GM12878 (cell line): ENCODE measurements at regions not wholly inside any gene's neighbourhood (a gene's known extent, or its start where the extent isn't known, plus 50 kb on each side); places are given as distances from the start of the nearest gene placed in this dataset.

Source experiments
- ATAC-seq: fragments of 200-7000 bp; cut with Tn5 transposase; 3 replicates; pipeline ENCODE4 v1.9.1; 2020; ENCODE audit warnings: mild to moderate bottlenecking, moderate library complexity
- BruUV-seq: library from RNA; stranded (reverse); fragments of 400-500 nt; replicated peaks from 2 replicates; lab custom pipeline; 2021; lab: Mats Ljungman, UMichigan
- CTCF ChIA-PET: fragments of 300-600 bp; sonication (Branson Sonifier 250); formaldehyde crosslinking; extraction: SDS; loops from one replicate; lab custom pipeline; 2021; ENCODE audit warnings: inconsistent platforms; lab: Yijun Ruan, JAX
- POLR2A ChIA-PET: fragments of 350-600 bp; formaldehyde crosslinking; extraction: SDS; loops from one replicate; lab custom pipeline; 2021; ENCODE audit warnings: inconsistent platforms; lab: Charles Lee
- RAD21 ChIA-PET: fragments of 300-600 bp; sonication (Branson Sonifier 250); formaldehyde crosslinking; loops from one replicate; lab custom pipeline; 2023; ENCODE audit warnings: antibody characterized with exemption; ENCODE audit not compliant: unreplicated experiment; lab: Charles Lee
- SMC1A ChIA-PET: fragments of 300-600 bp; sonication (Branson Sonifier 250); formaldehyde crosslinking; loops from one replicate; lab custom pipeline; 2023; ENCODE audit not compliant: unreplicated experiment, uncharacterized antibody; lab: Charles Lee
- DNase-seq: peaks from one replicate; pipeline ENCODE4 v3.0.0-alpha.2; 2011; ENCODE audit warnings: low read depth, low spot score
- FAIRE-seq: peaks from 3 replicates; lab custom pipeline; 2011; peaks lifted over from hg19 to GRCh38; lab: Jason Lieb, UNC
- H2AFZ ChIP-seq: 2 replicates; pipeline ENCODE4 v1.6.0; 2011; ENCODE audit warnings: low read depth, low read length, control low read depth; ENCODE audit not compliant: control insufficient read depth
- H3K27ac ChIP-seq: 2 replicates; pipeline ENCODE4 v1.5.1; 2011; ENCODE audit warnings: control low read depth; ENCODE audit not compliant: control insufficient read depth, insufficient read depth
- H3K27me3 ChIP-seq, 2 experiments: replicated peaks in 1 of 2; 2 replicates each; pipeline versions ENCODE4 v1.6.0 to v1.6.1; 2011; ENCODE audit warnings: low read length in 1 of 2; ENCODE audit not compliant: control insufficient read depth in 2 of 2, insufficient read depth in 2 of 2
- H3K36me3 ChIP-seq, 2 experiments: 2 replicates each; pipeline ENCODE4 v1.5.1; 2011; ENCODE audit warnings: low read length in 1 of 2; ENCODE audit not compliant: control insufficient read depth in 2 of 2, insufficient read depth in 2 of 2
- H3K4me1 ChIP-seq: 2 replicates; pipeline ENCODE4 v1.6.1; 2011; ENCODE audit warnings: mild to moderate bottlenecking, low read length, moderate library complexity, mixed read lengths; ENCODE audit not compliant: control insufficient read depth, insufficient read depth
- H3K4me2 ChIP-seq: 2 replicates; pipeline ENCODE4 v1.6.0; 2011; ENCODE audit warnings: control low read depth; ENCODE audit not compliant: control insufficient read depth, insufficient read depth
- H3K4me3 ChIP-seq: fragments of 200-600 bp; sonication (generic); 2 replicates; pipeline ENCODE4 v1.5.1; 2016
- H3K79me2 ChIP-seq: 2 replicates; pipeline ENCODE4 v1.6.0; 2011; ENCODE audit warnings: low read length; ENCODE audit not compliant: control insufficient read depth, insufficient read depth
- H3K9ac ChIP-seq: 2 replicates; pipeline ENCODE4 v1.8.0; 2011; ENCODE audit warnings: low read length, control low read depth, mixed read lengths; ENCODE audit not compliant: control insufficient read depth, insufficient read depth
- H3K9me3 ChIP-seq: replicated peaks from 3 replicates; pipeline ENCODE4 v1.5.1; 2011; ENCODE audit warnings: mild to moderate bottlenecking, low read length; ENCODE audit not compliant: control insufficient read depth, insufficient read depth
- H4K20me1 ChIP-seq: 2 replicates; pipeline ENCODE4 v1.6.0; 2011; ENCODE audit not compliant: control insufficient read depth, insufficient read depth
- CHD2 ChIP-seq: IDR thresholded peaks from 2 replicates; pipeline ENCODE4 v1.6.1; 2011; ENCODE audit warnings: low read depth, low read length, improper control_type of control experiment, borderline replicate concordance
- EZH2 ChIP-seq: IDR thresholded peaks from 2 replicates; pipeline ENCODE4 v1.6.1; 2012; ENCODE audit warnings: low read depth, mild to moderate bottlenecking, control low read depth, inconsistent platforms, low read length, borderline replicate concordance; ENCODE audit not compliant: control insufficient read depth
- MTA3 ChIP-seq: IDR thresholded peaks from 2 replicates; pipeline ENCODE4 v1.6.1; 2012; ENCODE audit warnings: low read length, inconsistent platforms, borderline replicate concordance
- MXI1 ChIP-seq: fragments of 150-350 bp; IDR thresholded peaks from 2 replicates; pipeline ENCODE4 v1.6.1; 2011; ENCODE audit warnings: low read depth, mild to moderate bottlenecking, inconsistent platforms, low read length, improper control_type of control experiment
- PAX8 ChIP-seq: fragments of 450-650 bp; IDR thresholded peaks from 2 replicates; pipeline ENCODE4 v1.6.1; 2017; ENCODE audit warnings: mild to moderate bottlenecking, moderate library complexity
- RAD21 ChIP-seq: IDR thresholded peaks from 2 replicates; pipeline ENCODE4 v1.6.1; 2011; ENCODE audit warnings: mild to moderate bottlenecking, low read depth, low read length, moderate library complexity; ENCODE audit not compliant: insufficient read depth
- RB1 ChIP-seq: fragments of 450-650 bp; formaldehyde crosslinking; IDR thresholded peaks from 2 replicates; pipeline ENCODE4 v1.6.1; 2017; ENCODE audit warnings: mild to moderate bottlenecking, borderline replicate concordance
- ZNF217 ChIP-seq: fragments of 450-650 bp; IDR thresholded peaks from 2 replicates; pipeline ENCODE4 v1.6.1; 2017; ENCODE audit warnings: antibody characterized with exemption, mild to moderate bottlenecking
- ZNF622 ChIP-seq: fragments of 450-650 bp; IDR thresholded peaks from 2 replicates; pipeline ENCODE4 v1.6.1; 2017; ENCODE audit warnings: mild to moderate bottlenecking, inconsistent platforms
- WGBS: methylation state at CpG from one replicate; pipeline ENCODE4 v1.1.6; 2016; ENCODE audit warnings: low lambda C conversion rate; ENCODE audit not compliant: insufficient replicate concordance, insufficient coverage; ENCODE audit errors: missing lambda C conversion rate; 5-methylcytosine and 5-hydroxymethylcytosine counted together
- in situ Hi-C: fragments of 300-500 bp; cut with MboI; formaldehyde crosslinking; loops from 9 replicates; pipeline ENCODE4 v1.14.3; 2018; ENCODE audit warnings: mixed read lengths
- intact Hi-C: fragments of 100-400 bp; cut with micrococcal nuclease; formaldehyde crosslinking; loops from one replicate; pipeline ENCODE4 v1.14.2; 2022; ENCODE audit not compliant: unreplicated experiment
- TF ChIP-seq, protein P1 (sequence below): fragments of 450-650 bp; IDR thresholded peaks from 2 replicates; pipeline ENCODE4 v1.6.1; 2017; ENCODE audit warnings: mild to moderate bottlenecking, low read depth, inconsistent platforms; ENCODE audit not compliant: poor library complexity, severe bottlenecking

DNA sequence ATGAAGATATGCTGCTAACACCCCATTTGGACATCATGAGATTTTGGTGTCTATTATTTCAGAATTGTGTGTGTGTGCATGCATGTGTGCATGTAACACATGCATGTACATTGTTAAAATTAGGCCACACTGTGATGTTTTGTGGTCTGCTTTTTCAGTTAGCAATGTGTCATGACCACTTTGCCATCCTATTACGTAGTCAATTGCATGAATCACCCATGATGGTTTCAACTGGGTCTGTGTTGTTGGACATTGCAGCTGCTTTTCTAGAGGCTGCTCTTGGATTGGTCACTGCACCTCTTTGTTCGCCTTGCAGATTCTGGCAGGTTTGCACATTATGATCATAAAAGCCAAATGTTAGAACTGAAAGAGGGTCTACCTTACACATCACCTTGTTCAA, 101.0 kb upstream of the THBS1 start:
- no peaks in the 10 kb centered on the region for H3K27me3 ChIP-seq
- no peak overlapping the region for H2AFZ ChIP-seq
- H3K79me2 ChIP-seq, result no peaks in the 10 kb centered on the region
- ATAC-seq, result peak; percentile 36; the same call in 2 of the 3 replicates
- no peak overlapping the region for H3K27ac ChIP-seq
- POLR2A ChIA-PET, result no interaction called here
- no peak overlapping the region for H3K9ac ChIP-seq
- no peak for DNase-seq
- H3K4me2 ChIP-seq, result no peak overlapping the region
- no peak for FAIRE-seq
- in situ Hi-C loops, result no loop called here
- RAD21 ChIA-PET, result no interaction called here
- intact Hi-C loops, result no loop called here
- H3K4me3 ChIP-seq, result no peak overlapping the region
- CTCF ChIA-PET, result no interaction called here
- no peaks in the 10 kb centered on the region for H3K36me3 ChIP-seq
- no TSS peak for BruUV-seq
- WGBS, result 59% methylated on average over 2 of the region's 2 CpGs
- no peaks in the 10 kb centered on the region for H3K4me1 ChIP-seq
- TF ChIP-seq ZNF622, result no peak
- TF ChIP-seq MTA3, result no peak
- no peak for TF ChIP-seq CHD2
- no peak for TF ChIP-seq RB1
- TF ChIP-seq ZNF217, result no peak
- no peak for TF ChIP-seq EZH2
- TF ChIP-seq MXI1, result no peak
- TF ChIP-seq PAX8, result no peak
- no peak for TF ChIP-seq RAD21
- TF ChIP-seq, protein P1, sequence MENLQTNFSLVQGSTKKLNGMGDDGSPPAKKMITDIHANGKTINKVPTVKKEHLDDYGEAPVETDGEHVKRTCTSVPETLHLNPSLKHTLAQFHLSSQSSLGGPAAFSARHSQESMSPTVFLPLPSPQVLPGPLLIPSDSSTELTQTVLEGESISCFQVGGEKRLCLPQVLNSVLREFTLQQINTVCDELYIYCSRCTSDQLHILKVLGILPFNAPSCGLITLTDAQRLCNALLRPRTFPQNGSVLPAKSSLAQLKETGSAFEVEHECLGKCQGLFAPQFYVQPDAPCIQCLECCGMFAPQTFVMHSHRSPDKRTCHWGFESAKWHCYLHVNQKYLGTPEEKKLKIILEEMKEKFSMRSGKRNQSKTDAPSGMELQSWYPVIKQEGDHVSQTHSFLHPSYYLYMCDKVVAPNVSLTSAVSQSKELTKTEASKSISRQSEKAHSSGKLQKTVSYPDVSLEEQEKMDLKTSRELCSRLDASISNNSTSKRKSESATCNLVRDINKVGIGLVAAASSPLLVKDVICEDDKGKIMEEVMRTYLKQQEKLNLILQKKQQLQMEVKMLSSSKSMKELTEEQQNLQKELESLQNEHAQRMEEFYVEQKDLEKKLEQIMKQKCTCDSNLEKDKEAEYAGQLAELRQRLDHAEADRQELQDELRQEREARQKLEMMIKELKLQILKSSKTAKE, result no peak
- H4K20me1 ChIP-seq, result no peaks in the 10 kb centered on the region
- H3K9me3 ChIP-seq, result no peaks in the 10 kb centered on the region
- SMC1A ChIA-PET, result interaction anchor here (1.1 kb wide), 1 partner anchor 14 kb away, joined by 4 read pairs; no protein-coding TSS in a partner anchor
